Common myeloid progenitor, CD34-positive (primary cell): ENCODE measurements at regions not wholly inside any gene's neighbourhood (a gene's known extent, or its start where the extent isn't known, plus 50 kb on each side); places are given as distances from the start of the nearest gene placed in this dataset.
"Not testable (repeated sequence)": the region's sequence is repeated elsewhere in the genome, so short reads cannot be mapped to it uniquely, and the experiment has no call there.

Experiments used
- CTCF ChIA-PET: fragments of 350-600 bp; sonication (Branson Sonifier 250); formaldehyde crosslinking; loops from one replicate; lab custom pipeline; 2021; ENCODE audit warnings: antibody characterized with exemption; lab: Charles Lee
- POLR2A ChIA-PET: fragments of 350-600 bp; sonication (Branson Sonifier 250); formaldehyde crosslinking; loops from one replicate; lab custom pipeline; 2021; ENCODE audit warnings: antibody characterized with exemption; lab: Charles Lee
- DNase-seq, 3 donors: peaks; one replicate each; pipeline versions ENCODE4 v3.0.0 to v3.0.0-alpha.2; 2013
- H3K27ac ChIP-seq, 2 experiments: 1 replicate in 1 of 2; 2 replicates in 1 of 2; pipeline ENCODE4 v1.7.0; 2013; ENCODE audit warnings: inconsistent platforms in 2 of 2, low read length in 2 of 2, mild to moderate bottlenecking in 2 of 2, low read depth in 1 of 2, moderate library complexity in 1 of 2; ENCODE audit not compliant: severe bottlenecking in 2 of 2, insufficient read depth in 1 of 2, poor library complexity in 1 of 2
- H3K27me3 ChIP-seq, 5 experiments: replicated peaks in 2 of 5; 1 replicate in 3 of 5; 2 replicates in 2 of 5; pipeline versions ENCODE4 v1.6.1 to v1.7.0; 2013; ENCODE audit warnings: low read length in 4 of 5, mild to moderate bottlenecking in 2 of 5, moderate library complexity in 2 of 5, inconsistent platforms in 1 of 5; ENCODE audit not compliant: insufficient read depth in 5 of 5, control insufficient read depth in 4 of 5
- H3K36me3 ChIP-seq, 4 experiments: 1 replicate in 2 of 4; 2 replicates in 2 of 4; pipeline versions ENCODE4 v1.6.1 to v1.7.0; 2013; ENCODE audit warnings: low read length in 3 of 4, control low read depth in 1 of 4, mild to moderate bottlenecking in 1 of 4; ENCODE audit not compliant: control insufficient read depth in 4 of 4, insufficient read depth in 4 of 4
- H3K4me1 ChIP-seq, 4 experiments: 1 replicate in 3 of 4; 2 replicates in 1 of 4; pipeline versions ENCODE4 v1.6.1 to v1.7.1; 2013; ENCODE audit warnings: low read length in 3 of 4, mild to moderate bottlenecking in 3 of 4, control low read depth in 1 of 4, inconsistent platforms in 1 of 4, moderate library complexity in 1 of 4; ENCODE audit not compliant: control insufficient read depth in 4 of 4, insufficient read depth in 4 of 4; ENCODE audit errors: control extremely low read depth in 1 of 4
- H3K4me3 ChIP-seq, 7 experiments: 1 replicate in 4 of 7; 2 replicates in 3 of 7; pipeline versions ENCODE4 v1.5.1 to v1.7.0; 2013; ENCODE audit warnings: mild to moderate bottlenecking in 7 of 7, low read length in 6 of 7, moderate library complexity in 6 of 7, inconsistent platforms in 2 of 7, low read depth in 2 of 7, control low read depth in 1 of 7; ENCODE audit not compliant: insufficient read depth in 4 of 7, control insufficient read depth in 1 of 7; ENCODE audit errors: extremely low read depth in 1 of 7
- H3K9me3 ChIP-seq, 5 experiments: 1 replicate in 4 of 5; 2 replicates in 1 of 5; pipeline versions ENCODE4 v1.6.1 to v1.7.1; 2013; ENCODE audit warnings: low read length in 4 of 5, mild to moderate bottlenecking in 2 of 5, inconsistent platforms in 1 of 5, low read depth in 1 of 5, moderate library complexity in 1 of 5; ENCODE audit not compliant: control insufficient read depth in 4 of 5, insufficient read depth in 2 of 5; ENCODE audit errors: control extremely low read depth in 1 of 5
- WGBS: methylation state at CpG from one replicate; pipeline ENCODE4 v1.1.5; 2013; ENCODE audit not compliant: insufficient coverage; 5-methylcytosine and 5-hydroxymethylcytosine counted together

DNA sequence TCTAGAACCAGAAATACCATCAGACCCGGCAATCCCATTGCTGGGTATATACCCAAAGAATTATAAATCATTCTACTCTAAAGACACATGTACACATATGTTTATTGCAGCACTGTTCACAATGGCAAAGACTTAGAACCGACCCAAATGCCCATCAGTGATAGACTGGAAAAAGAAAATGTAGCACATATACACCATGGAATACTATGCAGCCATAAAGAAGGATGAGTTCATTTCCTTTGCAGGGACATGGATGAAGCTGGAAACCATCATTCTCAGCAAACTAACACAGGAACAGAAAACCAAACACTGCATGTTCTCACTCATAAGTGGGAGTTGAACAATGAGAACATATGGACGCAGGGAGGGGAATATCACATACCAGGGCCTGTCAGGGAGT, 64.2 kb upstream of the ADTRP start:
- POLR2A ChIA-PET, H3K27ac ChIP-seq, CTCF ChIA-PET, H3K27me3 ChIP-seq, H3K36me3 ChIP-seq, H3K4me3 ChIP-seq, H3K4me1 ChIP-seq, H3K9me3 ChIP-seq, DNase-seq: not testable (repeated sequence)
- WGBS, result 100% methylated on average over 1 of the region's 3 CpGs

DNA sequence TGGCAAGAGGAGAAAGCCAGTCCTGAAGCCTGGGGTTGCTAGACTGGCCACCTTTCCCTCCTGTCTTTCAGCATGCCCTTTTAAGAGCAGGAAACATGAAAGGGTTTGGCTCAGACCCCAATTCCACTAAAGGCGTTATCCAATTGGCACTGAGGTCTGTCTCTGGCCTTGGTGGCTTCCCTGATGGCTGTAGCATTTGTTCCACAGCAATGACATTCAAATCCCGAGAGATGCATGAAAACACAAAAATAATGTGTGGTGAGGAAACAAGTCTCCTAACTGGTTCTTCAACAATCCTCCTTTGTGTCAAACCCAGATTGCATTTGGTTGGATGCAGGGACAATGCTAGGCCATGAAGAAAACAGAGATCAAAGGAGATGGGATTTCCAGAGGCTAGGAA, 56.5 kb upstream of the ADTRP start:
- Histone ChIP-seq H3K9me3 (peaks cover 0 to 4% (median 3%) of the 10 kb centered on the region in 5 experiments), H3K27ac (no peak overlapping the region), H3K27me3 (no peaks in the 10 kb centered on the region), H3K4me3 (no peak overlapping the region), H3K4me1 (no peaks in the 10 kb centered on the region), H3K36me3 (no peaks in the 10 kb centered on the region)
- POLR2A ChIA-PET, result no interaction called here
- no peak for DNase-seq
- 83% methylated on average over 1 of the region's 2 CpGs for WGBS
- CTCF ChIA-PET, result no interaction called here

GRCh38 chr6:11833626-11834592, 55.3 kb upstream of the ADTRP start:
- H3K4me3 ChIP-seq, result no peak overlapping the region
- ChIA-PET CTCF (interaction anchor here (1.1 to 1.5 kb wide), 2 partner anchors 12 to 320 kb away, joined by 3 to 5 read pairs; no protein-coding TSS in a partner anchor), POLR2A (no interaction called here)
- H3K4me1 ChIP-seq, result no peaks in the 10 kb centered on the region
- H3K27me3 ChIP-seq, result no peaks in the 10 kb centered on the region
- peaks cover 0 to 4% (median 3%) of the 10 kb centered on the region in 5 experiments for H3K9me3 ChIP-seq
- 98% methylated on average over 9 of the region's 11 CpGs for WGBS
- H3K36me3 ChIP-seq, result no peaks in the 10 kb centered on the region
- DNase-seq, result peak in 1 of 3 donors; percentile 3
- H3K27ac ChIP-seq, result no peak overlapping the region

GRCh38 chr6:11831653-11832052, 53.0 kb upstream of the ADTRP start:
- POLR2A ChIA-PET, result no interaction called here
- no peaks in the 10 kb centered on the region for H3K36me3 ChIP-seq
- CTCF ChIA-PET, result no interaction called here
- no peak overlapping the region for H3K27ac ChIP-seq
- DNase-seq, result no peak
- 99% methylated on average over 12 of the region's 17 CpGs for WGBS
- no peaks in the 10 kb centered on the region for H3K27me3 ChIP-seq
- H3K4me1 ChIP-seq, result no peaks in the 10 kb centered on the region
- no peak overlapping the region for H3K4me3 ChIP-seq
- H3K9me3 ChIP-seq, result no peaks in the 10 kb centered on the region

- H3K27ac ChIP-seq, result no peak overlapping the region
- DNase-seq, result no peak
- H3K9me3 ChIP-seq, result no peaks in the 10 kb centered on the region
- H3K4me3 ChIP-seq, result no peak overlapping the region
- POLR2A ChIA-PET, result no interaction called here
- H3K27me3 ChIP-seq, result no peaks in the 10 kb centered on the region
- CTCF ChIA-PET, result no interaction called here
- WGBS, result 94% methylated on average over 2 of the region's 3 CpGs
- no peaks in the 10 kb centered on the region for H3K4me1 ChIP-seq
- H3K36me3 ChIP-seq, result no peaks in the 10 kb centered on the region
These were observed 51.9 kb upstream of the ADTRP start for GRCh38 chr6:11830520-11830919.

DNA sequence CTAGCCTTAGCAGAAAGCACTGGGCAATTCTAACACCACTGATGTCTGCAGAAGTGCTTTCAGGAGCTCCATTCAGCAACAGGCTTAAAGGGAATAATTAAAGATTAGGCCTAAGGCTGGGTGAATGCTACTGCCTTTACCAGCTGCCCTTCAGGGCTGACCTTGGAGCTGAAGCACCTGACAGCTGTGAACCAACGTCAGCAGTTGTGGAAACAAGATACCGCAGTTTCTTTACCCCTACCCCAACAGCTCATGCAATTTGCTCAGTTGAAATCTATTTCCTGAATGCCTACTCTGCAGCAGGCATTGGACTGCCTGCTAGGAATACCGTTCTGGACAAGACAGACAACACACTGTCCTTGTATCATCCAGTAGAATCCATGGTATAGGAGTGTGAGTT, 51.5 kb upstream of the ADTRP start:
- no peaks in the 10 kb centered on the region for H3K9me3 ChIP-seq
- H3K27ac ChIP-seq, result no peak overlapping the region
- H3K27me3 ChIP-seq, result no peaks in the 10 kb centered on the region
- no peaks in the 10 kb centered on the region for H3K36me3 ChIP-seq
- ChIA-PET CTCF (no interaction called here), POLR2A (no interaction called here)
- DNase-seq, result no peak
- no peaks in the 10 kb centered on the region for H3K4me1 ChIP-seq
- WGBS, result 93% methylated on average over 2 of the region's 3 CpGs
- no peak overlapping the region for H3K4me3 ChIP-seq

DNA sequence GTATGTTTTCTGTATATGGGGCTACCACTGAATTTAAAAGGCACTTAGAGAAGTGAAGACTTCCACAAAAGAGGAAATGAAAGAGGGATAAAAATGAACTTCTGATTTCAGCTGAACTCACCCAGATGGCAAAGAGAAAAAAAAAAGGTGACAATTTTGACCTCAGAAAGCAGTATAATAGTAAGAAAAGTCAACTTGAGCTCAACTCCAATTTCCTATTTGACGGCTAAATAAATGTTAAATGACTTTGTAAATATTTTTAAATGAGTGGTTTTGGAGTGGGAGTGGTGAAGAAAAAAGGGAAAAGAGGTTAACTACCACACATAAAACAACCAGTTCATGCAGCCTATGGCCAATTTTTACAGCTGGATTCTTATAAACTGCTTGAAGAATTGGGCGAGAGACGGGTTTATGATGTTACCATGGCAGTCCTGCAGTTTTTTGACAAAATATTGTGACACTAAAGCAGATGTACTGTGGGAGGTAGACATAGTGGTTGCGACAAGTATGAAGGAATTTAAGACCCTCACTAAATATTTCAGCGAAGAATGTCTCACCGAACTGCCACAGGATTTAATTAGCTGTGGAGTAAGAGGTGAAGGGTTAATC, 49.8 kb upstream of the ADTRP start:
- Histone ChIP-seq H3K36me3 (no peaks in the 10 kb centered on the region), H3K9me3 (no peaks in the 10 kb centered on the region), H3K27me3 (no peaks in the 10 kb centered on the region), H3K4me1 (no peaks in the 10 kb centered on the region), H3K4me3 (no peak overlapping the region), H3K27ac (no peak overlapping the region)
- WGBS, result 98% methylated on average over 5 of the region's 6 CpGs
- ChIA-PET CTCF (interaction anchor here (0.8 to 1.5 kb wide), 2 partner anchors 64 to 127 kb away, joined by 4 read pairs; no protein-coding TSS in a partner anchor), POLR2A (interaction anchor here (0.6 to 0.8 kb wide), 2 partner anchors 26 to 160 kb away, joined by 3 to 5 read pairs; no protein-coding TSS in a partner anchor)
- no peak for DNase-seq
